GM13977 (cell line): ENCODE measurements at regions not wholly inside any gene's neighbourhood (a gene's known extent, or its start where the extent isn't known, plus 50 kb on each side); places are given as distances from the start of the nearest gene placed in this dataset.

ENCODE experiments used
- DNase-seq: peaks from one replicate; pipeline ENCODE4 v3.0.0; 2012; ENCODE audit warnings: low spot score
- CTCF ChIP-seq: IDR thresholded peaks from 2 replicates; pipeline ENCODE4 v1.5.1; 2012; ENCODE audit warnings: mild to moderate bottlenecking, control low read depth; ENCODE audit not compliant: insufficient read depth; ENCODE audit errors: extremely low read depth, missing control alignments
- in situ Hi-C: fragments of 300-500 bp; cut with MboI; formaldehyde crosslinking; loops from one replicate; pipeline ENCODE4 v1.12.0; 2022; ENCODE audit warnings: low sequenced_read_pairs, low pct_unique_long_range_greater_than_20kb, mixed read lengths, inconsistent platforms; ENCODE audit not compliant: unreplicated experiment

- DNase-seq, result no peak
- no peak for TF ChIP-seq CTCF
- in situ Hi-C loops, result no loop called here
Measured at GRCh38 chr7:15863951-15864625, 177.6 kb upstream of the MEOX2 start.

- in situ Hi-C loops, result no loop called here
- TF ChIP-seq CTCF, result no peak
- DNase-seq, result no peak
Measured at GRCh38 chr7:15862781-15863165, 176.3 kb upstream of the MEOX2 start.

GRCh38 chr7:15862016-15862780 is 175.7 kb upstream of the MEOX2 start:
- no peak for TF ChIP-seq CTCF

GRCh38 chr7:15860264-15860949 is 173.9 kb upstream of the MEOX2 start:
- no peak for TF ChIP-seq CTCF
- DNase-seq, result no peak
- in situ Hi-C loops, result no loop called here

More at GRCh38 chr7:15862016-15862780, 175.7 kb upstream of the MEOX2 start:
- no peak for DNase-seq
- in situ Hi-C loops, result no loop called here

- in situ Hi-C loops, result no loop called here
- DNase-seq, result no peak
- TF ChIP-seq CTCF, result no peak
Measured at GRCh38 chr7:15857026-15857425, 170.5 kb upstream of the MEOX2 start.

GRCh38 chr7:15856311-15856710 is 169.8 kb upstream of the MEOX2 start:
- in situ Hi-C loops, result no loop called here
- no peak for TF ChIP-seq CTCF
- no peak for DNase-seq
